HUES6 (cell line): ENCODE measurements at regions not wholly inside any gene's neighbourhood (a gene's known extent, or its start where the extent isn't known, plus 50 kb on each side); places are given as distances from the start of the nearest gene placed in this dataset.
"Not testable (repeated sequence)": the region's sequence is repeated elsewhere in the genome, so short reads cannot be mapped to it uniquely, and the experiment has no call there.

Source experiments
- H3K27ac ChIP-seq: 2 replicates; pipeline ENCODE4 v1.7.0; 2013; ENCODE audit warnings: low read depth, mild to moderate bottlenecking, low read length, inconsistent platforms
- H3K27me3 ChIP-seq: 2 replicates; pipeline ENCODE4 v1.6.1; 2013; ENCODE audit warnings: low read length; ENCODE audit not compliant: control insufficient read depth, insufficient read depth
- H3K36me3 ChIP-seq: 2 replicates; pipeline ENCODE4 v1.6.1; 2013; ENCODE audit warnings: low read length; ENCODE audit not compliant: control insufficient read depth, insufficient read depth
- H3K4me1 ChIP-seq: 2 replicates; pipeline ENCODE4 v1.6.1; 2013; ENCODE audit warnings: low read length; ENCODE audit not compliant: control insufficient read depth, insufficient read depth
- H3K4me3 ChIP-seq: 2 replicates; pipeline ENCODE4 v1.5.1; 2013; ENCODE audit warnings: low read depth, low read length
- H3K9ac ChIP-seq: one replicate; pipeline ENCODE4 v1.6.1; 2013; ENCODE audit warnings: mild to moderate bottlenecking, low read length
- H3K9me3 ChIP-seq: 2 replicates; pipeline ENCODE4 v1.6.1; 2013; ENCODE audit warnings: low read depth, low read length; ENCODE audit not compliant: control insufficient read depth, insufficient read depth

DNA sequence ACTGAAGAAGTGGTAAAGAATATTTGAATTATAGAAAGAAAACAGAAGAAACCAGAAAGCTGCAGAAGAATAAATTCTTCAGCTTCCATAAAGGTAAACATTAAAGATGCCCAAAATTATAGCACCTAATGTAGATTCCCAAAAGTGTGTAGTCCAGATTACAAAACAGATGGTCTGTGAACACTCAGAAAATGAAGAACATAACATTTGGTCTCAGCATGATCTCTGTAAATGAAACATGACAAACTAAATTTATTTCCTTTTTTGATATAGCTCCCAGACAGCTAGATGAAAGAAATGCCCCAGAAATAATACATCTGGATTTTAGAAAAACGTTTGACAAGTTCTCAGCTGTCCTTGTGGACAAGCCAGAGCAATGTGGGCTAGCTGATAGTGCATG is 794.2 kb upstream of the NXPH2 start:
- H3K4me3 ChIP-seq, result no peak overlapping the region

DNA sequence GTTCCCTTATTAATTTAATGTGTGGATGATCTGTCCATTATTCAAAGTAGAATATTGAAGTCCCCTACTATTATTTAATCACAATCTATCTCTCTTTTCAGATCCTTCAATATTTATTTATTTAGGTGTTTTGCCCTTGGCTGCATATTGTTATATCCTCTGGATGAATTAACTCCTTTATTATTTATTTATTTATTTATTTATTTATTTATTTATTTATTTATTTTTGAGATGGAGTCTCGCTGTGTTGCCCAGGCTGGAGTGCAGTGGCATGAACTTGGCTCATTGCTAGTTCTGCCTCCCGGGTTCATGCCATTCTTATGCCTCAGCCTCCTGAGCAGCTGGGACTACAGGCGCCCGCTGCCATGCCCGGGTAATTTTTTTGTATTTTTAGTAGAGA is 776.6 kb upstream of the NXPH2 start:
- H3K27me3 ChIP-seq, result no peaks in the 10 kb centered on the region
- no peaks in the 10 kb centered on the region for H3K9me3 ChIP-seq
- H3K27ac ChIP-seq, result no peak overlapping the region
- H3K36me3 ChIP-seq, result no peaks in the 10 kb centered on the region
- H3K9ac ChIP-seq, result no peak overlapping the region
- H3K4me3 ChIP-seq, result no peak overlapping the region
- H3K4me1 ChIP-seq, result no peaks in the 10 kb centered on the region

More for the DNA sequence above, 794.2 kb upstream of the NXPH2 start:
- H3K36me3 ChIP-seq, result no peaks in the 10 kb centered on the region
- no peaks in the 10 kb centered on the region for H3K9me3 ChIP-seq
- no peak overlapping the region for H3K9ac ChIP-seq
- H3K27ac ChIP-seq, result no peak overlapping the region
- no peaks in the 10 kb centered on the region for H3K27me3 ChIP-seq
- no peaks in the 10 kb centered on the region for H3K4me1 ChIP-seq

DNA sequence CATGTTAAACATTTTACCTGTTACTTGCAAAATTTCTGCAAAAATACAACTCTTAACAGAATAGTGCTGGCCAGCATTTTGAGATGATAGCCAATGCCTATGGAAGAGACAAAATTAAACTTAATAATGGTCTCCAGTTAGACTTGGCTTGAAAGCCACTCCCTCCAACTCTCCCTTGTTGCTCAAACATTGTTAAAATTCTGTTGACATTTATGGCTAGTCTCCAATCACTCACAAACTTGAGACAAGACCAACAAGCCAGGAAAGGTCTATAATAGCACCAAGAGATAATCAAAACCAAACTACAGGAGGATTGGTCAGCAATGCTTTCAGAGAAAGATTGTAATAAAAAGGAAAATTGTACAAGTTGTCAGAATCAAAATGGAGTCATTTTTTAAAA is 770.7 kb upstream of the NXPH2 start:
- H3K27me3 ChIP-seq, result no peaks in the 10 kb centered on the region
- H3K9me3 ChIP-seq, result no peaks in the 10 kb centered on the region
- H3K4me3 ChIP-seq, result no peak overlapping the region
- H3K27ac ChIP-seq, result no peak overlapping the region
- H3K4me1 ChIP-seq, result no peaks in the 10 kb centered on the region
- no peak overlapping the region for H3K9ac ChIP-seq
- no peaks in the 10 kb centered on the region for H3K36me3 ChIP-seq

DNA sequence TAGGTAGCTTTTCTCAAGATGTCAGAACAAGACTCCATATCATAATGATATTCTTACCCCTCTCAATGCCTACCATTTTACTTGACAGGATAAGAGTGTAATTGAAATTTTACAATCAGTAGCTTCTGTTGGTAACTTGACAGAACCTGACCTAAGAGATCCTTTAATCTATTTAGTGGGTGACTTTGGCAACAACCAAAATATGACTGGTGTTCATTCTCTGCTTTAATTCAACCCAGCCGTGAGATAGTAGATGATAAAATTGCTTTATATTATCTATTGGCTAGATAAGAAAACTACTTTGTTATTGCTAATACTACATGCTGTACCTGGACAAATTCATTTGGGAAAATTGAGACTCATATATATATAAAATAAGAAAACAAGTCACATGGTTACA is 770.2 kb upstream of the NXPH2 start:
- H3K27ac ChIP-seq, result no peak overlapping the region
- no peaks in the 10 kb centered on the region for H3K27me3 ChIP-seq
- no peaks in the 10 kb centered on the region for H3K4me1 ChIP-seq
- H3K36me3 ChIP-seq, result no peaks in the 10 kb centered on the region
- H3K4me3 ChIP-seq, result no peak overlapping the region
- no peak overlapping the region for H3K9ac ChIP-seq
- H3K9me3 ChIP-seq, result no peaks in the 10 kb centered on the region

DNA sequence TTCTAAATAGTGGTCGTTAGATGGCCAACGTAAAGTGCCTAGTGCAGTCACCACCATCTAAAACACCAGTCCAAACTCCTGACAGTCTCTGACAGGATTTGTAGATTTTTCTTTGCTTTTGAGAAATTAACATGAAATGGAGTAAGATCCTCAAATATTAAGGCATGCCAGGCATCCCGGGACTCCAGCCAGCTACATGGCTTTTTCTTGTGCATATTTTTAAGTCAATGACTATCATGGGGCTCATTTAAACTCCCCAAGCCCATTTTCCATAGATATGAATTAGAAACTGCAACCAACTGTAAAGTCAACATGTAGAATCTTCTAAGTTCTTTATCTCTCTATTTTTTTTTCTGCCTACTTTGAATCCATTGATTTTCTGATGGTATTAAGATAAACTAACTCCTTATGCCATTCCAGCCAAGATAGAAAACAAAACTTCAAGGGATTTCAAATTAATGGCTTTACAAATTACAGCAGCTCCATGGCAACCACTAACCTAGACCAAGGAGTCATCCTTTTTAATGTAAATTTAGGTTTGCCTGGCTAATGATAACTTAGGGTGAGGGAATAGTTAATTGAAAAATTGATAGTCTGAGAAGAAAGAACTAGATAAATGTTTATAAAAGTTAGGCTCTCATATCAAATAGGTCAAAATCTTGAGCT is 764.1 kb upstream of the NXPH2 start:
- Histone ChIP-seq H3K36me3 (no peaks in the 10 kb centered on the region), H3K4me1 (peaks cover 12% of the 10 kb centered on the region; the same call in 1 of the 2 replicates), H3K9me3 (0 out of 2 replicates have a peak, but pooled peaks cover 2% of the 10 kb centered on the region), H3K27me3 (no peaks in the 10 kb centered on the region), H3K4me3 (no peak overlapping the region), H3K9ac (no peak overlapping the region), H3K27ac (0 out of 2 replicates have a peak overlapping the region, but pooled peaks have one; percentile 18)

DNA sequence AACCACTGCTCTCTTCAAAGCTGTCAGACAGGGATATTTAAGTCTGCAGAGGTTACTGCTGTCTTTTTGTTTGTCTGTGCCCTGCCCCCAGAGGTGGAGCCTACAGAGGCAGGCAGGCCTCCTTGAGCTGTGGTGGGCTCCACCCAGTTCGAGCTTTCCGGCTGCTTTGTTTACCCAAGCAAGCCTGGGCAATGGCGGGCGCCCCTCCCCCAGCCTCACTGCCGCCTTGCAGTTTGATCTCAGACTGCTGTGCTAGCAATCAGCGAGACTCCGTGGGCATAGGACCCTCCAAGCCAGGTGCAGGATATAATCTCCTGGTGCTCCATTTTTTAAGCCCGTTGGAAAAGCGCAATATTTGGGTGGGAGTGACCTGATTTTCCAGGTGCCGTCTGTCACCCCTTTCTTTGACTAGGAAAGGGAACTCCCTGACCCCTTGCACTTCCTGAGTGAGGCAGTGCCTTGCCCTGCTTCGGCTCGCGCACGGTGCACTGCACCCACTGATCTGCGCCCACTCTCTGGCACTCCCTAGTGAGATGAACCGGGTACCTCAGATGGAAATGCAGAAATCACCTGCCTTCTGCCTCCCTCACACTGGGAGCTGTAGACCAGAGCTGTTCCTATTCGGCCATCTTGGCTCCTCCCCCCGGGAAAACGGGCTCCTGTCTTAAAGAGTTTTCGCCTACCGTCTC is 758.3 kb upstream of the NXPH2 start:
- not testable (repeated sequence) for H3K9ac ChIP-seq, H3K27ac ChIP-seq, H3K4me1 ChIP-seq, H3K36me3 ChIP-seq, H3K4me3 ChIP-seq, H3K27me3 ChIP-seq, H3K9me3 ChIP-seq

DNA sequence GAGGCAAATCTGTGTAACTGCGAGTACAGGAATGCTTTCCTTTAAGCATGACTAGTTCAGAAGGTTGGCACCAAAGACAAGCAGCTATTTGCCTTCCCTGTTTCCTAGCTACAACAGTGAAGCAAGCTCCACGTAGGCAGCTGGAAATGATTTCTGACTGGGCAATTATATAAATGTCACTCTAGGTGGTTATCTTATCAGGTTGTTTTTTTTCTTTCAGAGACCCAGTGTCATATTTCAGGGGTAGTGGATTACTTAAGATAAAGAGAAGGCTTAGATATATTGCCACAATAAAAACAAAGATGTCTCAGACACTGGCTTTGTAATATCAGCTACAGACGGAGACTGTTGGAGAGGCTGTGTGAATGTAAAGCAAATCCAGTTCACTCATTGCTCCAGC is 748.9 kb upstream of the NXPH2 start:
- no peaks in the 10 kb centered on the region for H3K9me3 ChIP-seq
- H3K9ac ChIP-seq, result no peak overlapping the region
- H3K4me3 ChIP-seq, result no peak overlapping the region
- no peaks in the 10 kb centered on the region for H3K36me3 ChIP-seq
- H3K27me3 ChIP-seq, result no peaks in the 10 kb centered on the region
- 0 out of 2 replicates have a peak, but pooled peaks cover 4% of the 10 kb centered on the region for H3K4me1 ChIP-seq
- H3K27ac ChIP-seq, result no peak overlapping the region

DNA sequence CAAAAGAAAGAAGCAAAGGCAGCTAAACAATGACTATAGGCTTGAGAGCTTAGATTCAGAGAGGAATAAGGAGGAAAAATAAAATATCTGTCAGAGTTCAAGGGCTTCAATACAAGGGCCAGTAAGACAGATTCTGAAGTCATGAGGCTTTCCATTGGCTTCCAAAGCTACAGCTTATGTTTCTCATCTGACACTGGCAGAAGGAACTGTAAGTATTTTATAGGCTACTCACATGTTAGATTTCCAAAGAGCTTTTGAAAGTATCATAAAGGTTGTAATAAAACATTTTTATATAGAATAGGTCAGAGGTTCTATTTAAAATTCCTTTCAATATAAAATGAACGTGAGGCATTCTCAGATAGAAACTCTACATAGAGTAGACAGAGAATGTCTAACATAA is 746.6 kb upstream of the NXPH2 start:
- Histone ChIP-seq H3K9ac (no peak overlapping the region), H3K36me3 (no peaks in the 10 kb centered on the region), H3K9me3 (no peaks in the 10 kb centered on the region), H3K27ac (no peak overlapping the region), H3K4me1 (0 out of 2 replicates have a peak, but pooled peaks cover 4% of the 10 kb centered on the region), H3K4me3 (no peak overlapping the region), H3K27me3 (no peaks in the 10 kb centered on the region)

DNA sequence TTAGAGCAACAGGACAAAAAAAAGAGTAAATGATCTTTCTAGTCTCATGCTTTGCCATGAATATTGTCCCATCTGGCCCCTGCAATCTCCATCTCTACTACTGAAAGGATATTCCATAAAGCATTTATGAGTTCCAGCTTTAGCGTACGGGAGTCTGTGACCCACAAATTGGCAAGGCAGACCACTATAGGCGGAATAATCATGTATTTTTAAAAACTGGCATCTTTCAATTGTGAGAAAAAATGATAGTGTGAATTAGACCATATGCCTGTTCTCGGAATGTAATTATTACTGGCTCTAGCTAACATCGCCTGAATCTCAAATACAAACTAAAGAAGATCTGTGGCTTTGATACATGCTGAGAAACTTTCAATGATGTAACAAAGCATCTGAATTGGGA is 738.1 kb upstream of the NXPH2 start:
- Histone ChIP-seq H3K9ac (no peak overlapping the region), H3K27me3 (no peaks in the 10 kb centered on the region), H3K9me3 (0 out of 2 replicates have a peak, but pooled peaks cover 4% of the 10 kb centered on the region), H3K4me1 (no peaks in the 10 kb centered on the region), H3K27ac (no peak overlapping the region), H3K4me3 (no peak overlapping the region), H3K36me3 (no peaks in the 10 kb centered on the region)

DNA sequence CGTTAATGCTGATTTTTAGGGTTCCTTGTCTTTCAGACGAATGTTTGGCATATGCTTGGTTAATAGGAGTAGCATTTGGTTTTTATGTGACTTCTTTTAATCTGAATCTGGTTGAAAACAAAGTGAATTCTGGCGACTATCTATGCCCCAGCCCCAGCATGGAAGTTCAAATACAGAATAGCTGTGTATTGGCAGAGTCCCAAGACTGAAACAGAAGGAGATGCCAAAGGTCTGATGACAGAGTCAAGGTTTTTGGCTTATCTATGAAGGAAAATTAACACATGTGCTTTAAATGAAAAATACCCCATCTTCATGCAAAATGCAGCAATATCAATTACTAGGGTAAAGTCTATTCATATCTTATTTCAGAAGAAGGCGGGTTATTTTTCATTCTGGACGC is 734.8 kb upstream of the NXPH2 start:
- Histone ChIP-seq H3K4me1 (no peaks in the 10 kb centered on the region), H3K9me3 (0 out of 2 replicates have a peak, but pooled peaks cover 4% of the 10 kb centered on the region), H3K36me3 (no peaks in the 10 kb centered on the region), H3K27ac (no peak overlapping the region), H3K27me3 (no peaks in the 10 kb centered on the region), H3K4me3 (no peak overlapping the region), H3K9ac (no peak overlapping the region)

DNA sequence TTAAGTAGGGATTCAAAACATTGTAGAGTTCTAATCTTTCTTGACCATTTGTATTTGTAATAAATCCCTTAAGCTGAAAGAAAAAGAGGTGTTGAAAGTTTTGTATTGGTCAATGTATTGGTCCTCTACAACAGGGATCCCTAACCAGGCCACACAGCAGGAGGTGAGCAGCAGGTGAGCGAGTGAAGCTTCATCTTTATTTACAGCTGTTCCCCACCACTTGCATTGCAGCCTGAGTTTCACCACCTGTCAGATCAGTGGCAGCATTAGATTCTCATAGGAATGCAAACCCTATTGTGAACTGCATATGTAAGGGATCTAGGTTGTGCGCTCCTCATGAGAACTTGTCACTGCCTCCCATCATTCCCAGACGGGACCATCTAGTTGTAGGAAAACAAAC is 715.7 kb upstream of the NXPH2 start:
- H3K4me1 ChIP-seq, result no peaks in the 10 kb centered on the region; the same call in 1 of the 2 replicates
- no peak overlapping the region for H3K4me3 ChIP-seq
- no peaks in the 10 kb centered on the region for H3K36me3 ChIP-seq
- H3K27me3 ChIP-seq, result no peaks in the 10 kb centered on the region
- H3K9ac ChIP-seq, result no peak overlapping the region
- H3K27ac ChIP-seq, result no peak overlapping the region
- peaks cover 4% of the 10 kb centered on the region; the same call in 1 of the 2 replicates for H3K9me3 ChIP-seq
